Activated T-cell treated with anti-CD3 and anti-CD28 coated beads, Interleukin-2, amount 50 U/mL, for 72 hours (primary cell): ENCODE measurements at regions not wholly inside any gene's neighbourhood (a gene's known extent, or its start where the extent isn't known, plus 50 kb on each side); places are given as distances from the start of the nearest gene placed in this dataset.

Experiments used
- ATAC-seq, 2 donors: fragments of 150-1000 bp; cut with Tn5 transposase; replicated peaks in 1 of 2; 2 replicates each; pipeline ENCODE4 v1.10.0; 2021; ENCODE audit warnings: moderate library complexity in 2 of 2, mild to moderate bottlenecking in 1 of 2
- DNase-seq, 2 donors: peaks; one replicate each; pipeline ENCODE4 v3.0.0; 2021 to 2022; ENCODE audit warnings: mixed read lengths in 1 of 2
- H3K27ac Mint-ChIP-seq: one replicate; pipeline ENCODE4 v1.8.0; 2022; ENCODE audit warnings: mild to moderate bottlenecking, moderate library complexity, mixed read lengths
- H3K27me3 Mint-ChIP-seq: one replicate; pipeline ENCODE4 v1.8.0; 2022; ENCODE audit warnings: low read depth, mixed read lengths
- H3K36me3 Mint-ChIP-seq, 2 donors: one replicate each; pipeline ENCODE4 v1.8.0; 2022; ENCODE audit warnings: mixed read lengths in 2 of 2, mild to moderate bottlenecking in 1 of 2; ENCODE audit not compliant: insufficient read depth in 2 of 2
- H3K4me1 Mint-ChIP-seq: one replicate; pipeline ENCODE4 v1.8.0; 2022; ENCODE audit warnings: low read depth, mixed read lengths
- H3K4me3 Mint-ChIP-seq, 2 donors: one replicate each; pipeline ENCODE4 v1.8.0; 2022; ENCODE audit warnings: mild to moderate bottlenecking in 2 of 2, mixed read lengths in 2 of 2, moderate library complexity in 2 of 2
- H3K9me3 Mint-ChIP-seq, 2 donors: one replicate each; pipeline ENCODE4 v1.8.0; 2022; ENCODE audit warnings: mixed read lengths in 2 of 2

DNA sequence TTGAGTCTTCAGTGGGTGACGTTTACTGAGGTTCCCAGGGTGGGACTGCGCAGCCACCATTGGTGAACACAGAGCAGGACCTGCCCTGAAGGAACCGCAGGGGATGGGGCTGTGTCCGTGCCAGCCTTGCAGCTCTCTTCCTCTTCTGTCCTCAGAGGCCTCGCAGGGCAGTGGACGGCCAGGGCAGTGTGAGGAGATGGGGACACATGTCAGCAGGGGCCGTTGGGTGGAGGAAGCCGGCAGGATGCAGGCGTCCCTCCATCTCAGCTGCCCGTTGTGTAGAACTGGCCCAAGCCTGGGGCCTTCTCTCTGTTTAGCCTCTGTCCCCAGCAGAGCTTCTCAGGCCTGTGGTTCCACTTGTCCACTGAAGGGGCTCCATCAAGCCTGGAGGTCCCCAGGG lies 53.6 kb upstream of the SMOC2 start:
- peaks cover 0 to 3% of the 10 kb centered on the region in 2 donors for H3K9me3 Mint-ChIP-seq
- DNase-seq, result no peak
- no peaks in the 10 kb centered on the region for H3K27me3 Mint-ChIP-seq
- no peak overlapping the region for H3K27ac Mint-ChIP-seq
- H3K36me3 Mint-ChIP-seq, result no peaks in the 10 kb centered on the region
- H3K4me3 Mint-ChIP-seq, result no peak overlapping the region
- no peak for ATAC-seq
- no peaks in the 10 kb centered on the region for H3K4me1 Mint-ChIP-seq

DNA sequence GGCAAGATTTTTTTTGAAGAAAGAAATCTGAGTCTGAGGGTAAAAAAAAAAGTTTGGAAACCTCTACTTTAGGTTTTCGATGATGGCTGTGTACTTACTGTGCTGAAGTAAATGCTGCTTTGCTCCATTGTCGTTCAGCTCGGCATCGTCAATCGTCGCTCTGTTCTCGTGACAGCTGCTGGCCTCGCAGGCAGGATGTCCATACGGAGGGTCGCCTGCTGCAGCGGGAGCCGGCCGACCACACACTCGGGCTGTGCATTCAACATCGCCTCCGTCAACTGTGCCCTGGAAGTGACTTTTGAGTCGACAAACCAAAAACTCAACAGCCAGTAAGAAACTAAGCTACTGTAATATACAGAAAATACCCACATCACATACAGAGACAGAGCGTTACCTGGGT lies 53.1 kb upstream of the SMOC2 start:
- Mint-ChIP-seq H3K4me3 (no peak overlapping the region), H3K9me3 (peaks cover 0 to under 1% of the 10 kb centered on the region in 2 donors), H3K27me3 (no peaks in the 10 kb centered on the region), H3K27ac (no peak overlapping the region), H3K36me3 (no peaks in the 10 kb centered on the region), H3K4me1 (no peaks in the 10 kb centered on the region)
- ATAC-seq (no peak), DNase-seq (no peak)

DNA sequence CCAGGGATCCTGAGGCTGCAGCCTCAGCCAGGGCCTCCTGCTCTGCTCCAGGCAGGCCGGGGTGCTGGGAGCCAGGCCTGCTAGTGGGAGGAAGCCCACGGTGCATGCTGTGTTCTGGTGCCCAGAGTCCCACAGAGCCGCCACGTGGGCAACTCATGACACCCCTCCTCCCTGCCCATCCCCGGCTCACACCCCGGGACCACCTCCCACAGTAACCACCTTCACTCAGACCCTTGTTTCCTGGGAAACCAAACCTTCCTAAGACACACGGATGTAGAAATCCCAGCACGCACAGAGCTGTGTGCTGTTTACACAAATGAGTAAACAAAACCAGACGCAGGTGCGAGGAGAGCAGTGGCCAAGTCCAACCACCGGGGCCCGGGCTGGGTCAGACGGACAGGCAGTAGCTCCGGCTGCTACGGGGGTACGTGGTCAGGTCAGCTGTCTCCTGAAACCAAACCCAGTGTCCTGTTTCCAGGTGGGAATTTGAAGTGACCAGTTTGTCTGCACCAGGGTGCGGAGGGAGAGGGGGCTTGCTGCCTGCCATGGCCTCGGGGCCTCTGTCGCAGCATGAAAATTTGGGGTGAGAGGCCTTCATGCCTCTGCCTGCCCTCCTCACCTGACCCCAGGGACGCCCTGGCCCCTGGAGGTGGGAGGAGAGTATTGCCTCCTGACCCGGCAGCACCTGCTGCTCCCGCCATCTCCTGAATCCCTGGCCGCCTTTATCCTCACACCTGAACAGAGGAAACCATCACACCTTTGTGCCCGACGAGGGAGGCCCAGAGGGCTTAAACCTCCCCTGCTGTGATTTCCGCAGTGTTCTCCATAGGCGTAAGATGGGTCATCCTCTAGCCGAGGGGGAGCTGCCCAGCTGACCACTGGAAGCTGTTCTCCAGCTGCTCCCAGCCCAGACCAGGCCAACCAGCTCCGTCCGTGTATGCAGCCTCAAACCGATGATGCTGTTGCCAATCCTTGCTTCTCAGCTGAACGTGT lies 52.0 kb upstream of the SMOC2 start:
- Mint-ChIP-seq H3K9me3 (no peaks in the 10 kb centered on the region), H3K4me3 (no peak overlapping the region), H3K27me3 (no peaks in the 10 kb centered on the region), H3K36me3 (no peaks in the 10 kb centered on the region), H3K27ac (no peak overlapping the region), H3K4me1 (no peaks in the 10 kb centered on the region)
- DNase-seq (no peak), ATAC-seq (no peak)

DNA sequence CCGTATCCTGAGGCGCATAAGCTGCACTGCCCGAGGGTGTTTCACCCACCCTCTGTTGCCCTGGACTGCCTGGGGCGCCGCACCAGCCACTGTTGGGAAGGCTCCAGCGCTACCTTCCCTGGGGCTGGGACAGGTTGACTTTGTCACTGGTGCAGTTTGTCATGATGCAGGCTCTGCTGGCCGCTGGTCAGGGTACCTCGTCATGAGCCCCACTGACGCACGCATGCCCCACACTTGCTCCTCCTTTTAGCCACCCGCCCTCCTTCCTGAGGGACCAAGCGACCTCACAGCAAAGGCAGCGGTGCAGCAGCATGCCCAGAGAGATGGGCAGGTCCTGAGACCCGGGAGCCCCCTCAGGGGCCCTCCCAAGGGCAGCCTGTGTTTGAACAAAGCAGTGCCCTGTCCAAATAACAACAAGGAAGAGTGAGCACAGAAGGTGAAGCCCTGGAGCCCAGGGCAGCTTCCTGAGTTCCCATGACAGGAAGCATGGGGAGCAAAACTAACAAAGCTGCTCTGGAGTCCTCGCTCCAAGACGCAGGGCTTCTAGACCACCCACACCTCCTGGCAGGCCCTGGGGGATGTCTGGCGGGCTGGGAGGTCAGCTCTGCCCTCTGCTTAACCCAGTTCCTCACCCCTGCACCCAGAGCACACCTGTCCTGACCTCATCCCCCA lies 50.1 kb upstream of the SMOC2 start:
- H3K9me3 Mint-ChIP-seq, result no peaks in the 10 kb centered on the region
- no peaks in the 10 kb centered on the region for H3K4me1 Mint-ChIP-seq
- H3K27ac Mint-ChIP-seq, result no peak overlapping the region
- H3K4me3 Mint-ChIP-seq, result no peak overlapping the region
- ATAC-seq (no peak), DNase-seq (no peak)
- no peaks in the 10 kb centered on the region for H3K36me3 Mint-ChIP-seq
- no peaks in the 10 kb centered on the region for H3K27me3 Mint-ChIP-seq
